Testis (tissue), 2 donors: ENCODE measurements at regions not wholly inside any gene's neighbourhood (a gene's known extent, or its start where the extent isn't known, plus 50 kb on each side); places are given as distances from the start of the nearest gene placed in this dataset.

ENCODE experiments used
- DNase-seq: peaks from one replicate; pipeline ENCODE4 v3.0.0-alpha.2; 2019
- H3K27ac ChIP-seq, 2 donors: fragments of 200-600 bp; sonication (generic); one replicate each; pipeline ENCODE4 v1.5.1; 2019
- H3K27me3 ChIP-seq: fragments of 200-600 bp; sonication (generic); one replicate; pipeline ENCODE4 v1.5.1; 2019
- H3K36me3 ChIP-seq: fragments of 200-600 bp; sonication (generic); one replicate; pipeline ENCODE4 v1.5.1; 2017; ENCODE audit warnings: low read depth; ENCODE audit errors: missing control alignments
- H3K4me1 ChIP-seq: fragments of 200-600 bp; sonication (generic); one replicate; pipeline ENCODE4 v1.5.1; 2019
- H3K4me3 ChIP-seq, 2 donors: fragments of 200-600 bp; sonication (generic); one replicate each; pipeline ENCODE4 v1.5.1; 2017 to 2019
- H3K9me3 ChIP-seq: fragments of 200-600 bp; sonication (generic); one replicate; pipeline ENCODE4 v1.5.1; 2017
- CTCF ChIP-seq, 3 experiments: fragments of 450-650 bp in 2 of 3; fragments of 200-600 bp in 1 of 3; sonication (generic) in 1 of 3; IDR thresholded peaks; one replicate each; pipeline ENCODE4 v1.5.1; 2016 to 2019; ENCODE audit warnings: antibody characterized with exemption in 3 of 3, mild to moderate bottlenecking in 2 of 3, moderate library complexity in 1 of 3
- POLR2A ChIP-seq: fragments of 450-650 bp; IDR thresholded peaks from one replicate; pipeline ENCODE4 v1.6.1; 2017; ENCODE audit warnings: antibody characterized with exemption, mild to moderate bottlenecking, moderate library complexity
- WGBS, 2 donors: methylation state at CpG; one replicate each; pipeline ENCODE4 v1.1.5; 2018; 5-methylcytosine and 5-hydroxymethylcytosine counted together
- intact Hi-C: fragments of 100-400 bp; cut with DNase I; formaldehyde crosslinking; loops from one replicate; pipeline ENCODE4 v1.15.1; 2023; ENCODE audit warnings: low total_unique reads

GRCh38 chr3:162540421-162540820, 1043.8 kb downstream of the OTOL1 start:
- Histone ChIP-seq H3K4me1 (no peaks in the 10 kb centered on the region), H3K4me3 (no peak overlapping the region), H3K36me3 (no peaks in the 10 kb centered on the region), H3K9me3 (no peaks in the 10 kb centered on the region), H3K27me3 (no peaks in the 10 kb centered on the region), H3K27ac (no peak overlapping the region)
- no peak for DNase-seq
- TF ChIP-seq CTCF (IDR thresholded peaks at IDR 0.05) = no peak
- TF ChIP-seq POLR2A = no peak
- intact Hi-C loops = no loop called here

DNA sequence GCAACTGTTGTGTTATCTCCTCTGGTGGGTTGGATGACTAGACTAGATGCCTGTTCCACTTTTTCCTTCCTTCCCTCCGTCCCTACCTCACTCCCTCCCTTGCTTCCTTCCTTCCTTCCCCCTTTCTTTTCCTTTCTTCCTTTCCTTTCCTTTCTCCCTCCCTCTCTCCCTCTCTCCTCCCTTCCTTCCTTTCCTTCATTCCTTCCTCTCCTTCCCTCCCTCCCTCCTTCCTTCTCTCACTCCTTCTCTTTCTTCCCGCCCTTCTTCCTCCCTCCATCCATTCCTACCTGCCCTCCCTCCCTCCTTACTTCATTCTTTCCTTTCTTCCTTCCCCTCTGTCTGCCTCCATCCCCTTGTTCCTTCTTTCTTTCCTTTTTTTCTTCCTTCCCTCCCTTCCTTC, 1045.3 kb downstream of the OTOL1 start:
- Histone ChIP-seq H3K9me3 (no peaks in the 10 kb centered on the region), H3K4me1 (no peaks in the 10 kb centered on the region), H3K27ac (no peak overlapping the region), H3K36me3 (no peaks in the 10 kb centered on the region), H3K4me3 (no peak overlapping the region), H3K27me3 (no peaks in the 10 kb centered on the region)
- intact Hi-C loops = no loop called here
- DNase-seq = no peak
- no peak for TF ChIP-seq CTCF (IDR thresholded peaks at IDR 0.05)
- 87 to 94% methylated on average over 2 of the region's 2 CpGs for WGBS, 2 donors

- intact Hi-C loops = no loop called here
- no peaks in the 10 kb centered on the region for H3K36me3 ChIP-seq
- WGBS, 2 donors = 68 to 83% methylated on average over 3 of the region's 3 CpGs
These were observed 1047.6 kb downstream of the OTOL1 start for GRCh38 chr3:162544246-162544645.

DNA sequence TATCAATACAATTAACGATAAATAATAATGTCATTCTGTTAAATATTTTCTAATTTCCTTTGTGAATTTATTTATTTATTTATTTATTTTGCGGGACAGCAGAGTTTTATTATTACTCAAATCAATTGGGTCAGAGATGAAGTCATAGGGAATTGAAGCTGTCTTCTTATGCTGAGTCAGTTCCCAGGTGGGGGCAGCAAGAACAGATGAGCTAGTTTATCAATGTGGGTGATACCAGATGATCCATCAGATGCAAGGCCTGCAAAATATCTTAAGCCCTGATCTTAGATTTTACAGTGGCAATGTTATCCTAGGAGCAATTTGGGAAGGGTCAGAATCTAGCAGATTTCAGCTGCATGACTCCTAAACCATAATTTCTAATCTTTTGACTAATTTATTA, 1050.3 kb downstream of the OTOL1 start:
- 86 to 94% methylated on average over 2 of the region's 2 CpGs for WGBS, 2 donors
- Histone ChIP-seq H3K4me3 (no peak overlapping the region), H3K36me3 (no peaks in the 10 kb centered on the region), H3K27ac (no peak overlapping the region), H3K9me3 (no peaks in the 10 kb centered on the region), H3K27me3 (no peaks in the 10 kb centered on the region), H3K4me1 (no peaks in the 10 kb centered on the region)
- intact Hi-C loops = no loop called here
- no peak for DNase-seq
- TF ChIP-seq CTCF (IDR thresholded peaks at IDR 0.05) (no peak), POLR2A (no peak)

More at GRCh38 chr3:162544246-162544645, 1047.6 kb downstream of the OTOL1 start:
- TF ChIP-seq CTCF (IDR thresholded peaks at IDR 0.05) (no peak), POLR2A (no peak)
- H3K4me3 ChIP-seq = no peak overlapping the region
- DNase-seq = no peak
- H3K27me3 ChIP-seq = no peaks in the 10 kb centered on the region
- no peak overlapping the region for H3K27ac ChIP-seq
- no peaks in the 10 kb centered on the region for H3K9me3 ChIP-seq
- H3K4me1 ChIP-seq = no peaks in the 10 kb centered on the region

DNA sequence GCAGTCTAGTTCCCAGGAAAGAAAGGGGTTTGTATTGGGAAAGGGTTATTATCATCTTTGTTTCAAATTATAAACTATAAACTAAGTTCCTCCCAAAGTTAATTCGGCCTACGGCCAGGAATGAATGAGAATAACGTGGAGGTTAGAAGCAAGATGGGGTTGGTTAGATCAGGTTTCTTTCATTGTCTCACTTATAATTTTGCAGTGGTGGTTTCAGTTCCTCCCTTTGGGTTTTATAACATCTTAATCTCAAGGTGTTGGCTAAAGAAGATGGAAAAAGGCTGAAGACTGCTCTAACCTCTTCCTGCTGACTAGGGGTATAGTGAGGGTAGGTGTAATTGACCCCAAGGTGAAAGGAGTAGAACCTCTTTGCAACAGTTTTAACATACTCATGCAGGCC, 1050.7 kb downstream of the OTOL1 start:
- 94 to 95% methylated on average over 3 of the region's 3 CpGs for WGBS, 2 donors
- Histone ChIP-seq H3K9me3 (no peaks in the 10 kb centered on the region), H3K27ac (no peak overlapping the region), H3K4me1 (no peaks in the 10 kb centered on the region), H3K36me3 (no peaks in the 10 kb centered on the region), H3K27me3 (no peaks in the 10 kb centered on the region), H3K4me3 (no peak overlapping the region)
- DNase-seq = no peak
- intact Hi-C loops = no loop called here
- no peak for TF ChIP-seq CTCF (IDR thresholded peaks at IDR 0.05)
- TF ChIP-seq POLR2A = no peak
